ENCODE measurements at regions not wholly inside any gene's neighbourhood (a gene's known extent, or its start where the extent isn't known, plus 50 kb on each side); places are given as distances from the start of the nearest gene placed in this dataset.
A peak's percentile ranks its signal among the peaks of the same experiment; 100 is the strongest.

GRCh38 chr7:50957855-50958254, 175.2 kb upstream of the GRB10 start:
- TF ChIP-seq CTCF (IDR thresholded peaks at IDR 0.05): no peak
- Histone ChIP-seq H3K4me1 (peaks cover 0 to 24% of the 10 kb centered on the region in 2 donors), H3K9me3 (no peaks in the 10 kb centered on the region), H3K27me3 (no peaks in the 10 kb centered on the region), H3K27ac (no peak overlapping the region), H3K36me3 (no peaks in the 10 kb centered on the region), H3K4me3 (no peak overlapping the region)
- DNase-seq (ENCODE audit: low spot score): no peak

DNA sequence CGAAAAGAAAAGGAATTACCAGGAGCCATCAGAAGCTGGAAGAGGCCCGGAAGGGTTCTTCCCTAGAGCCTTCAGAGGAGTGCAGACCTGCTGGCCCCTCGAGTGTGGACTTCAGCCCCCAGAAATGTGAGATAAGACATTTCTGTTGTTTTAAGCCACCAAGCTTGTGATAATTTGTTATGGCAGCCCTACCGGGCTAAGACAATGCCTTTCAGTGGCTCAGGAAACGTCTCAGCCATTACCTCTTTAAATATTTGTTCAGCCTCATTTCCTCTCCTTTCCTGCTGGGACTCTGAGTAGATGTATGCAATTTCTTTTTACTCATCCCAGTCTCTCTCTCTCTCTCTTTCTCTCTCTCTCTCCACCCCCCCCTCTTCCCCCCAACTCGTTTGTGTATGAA, 174.7 kb upstream of the GRB10 start:
- no peak for TF ChIP-seq CTCF (IDR thresholded peaks at IDR 0.05)

DNA sequence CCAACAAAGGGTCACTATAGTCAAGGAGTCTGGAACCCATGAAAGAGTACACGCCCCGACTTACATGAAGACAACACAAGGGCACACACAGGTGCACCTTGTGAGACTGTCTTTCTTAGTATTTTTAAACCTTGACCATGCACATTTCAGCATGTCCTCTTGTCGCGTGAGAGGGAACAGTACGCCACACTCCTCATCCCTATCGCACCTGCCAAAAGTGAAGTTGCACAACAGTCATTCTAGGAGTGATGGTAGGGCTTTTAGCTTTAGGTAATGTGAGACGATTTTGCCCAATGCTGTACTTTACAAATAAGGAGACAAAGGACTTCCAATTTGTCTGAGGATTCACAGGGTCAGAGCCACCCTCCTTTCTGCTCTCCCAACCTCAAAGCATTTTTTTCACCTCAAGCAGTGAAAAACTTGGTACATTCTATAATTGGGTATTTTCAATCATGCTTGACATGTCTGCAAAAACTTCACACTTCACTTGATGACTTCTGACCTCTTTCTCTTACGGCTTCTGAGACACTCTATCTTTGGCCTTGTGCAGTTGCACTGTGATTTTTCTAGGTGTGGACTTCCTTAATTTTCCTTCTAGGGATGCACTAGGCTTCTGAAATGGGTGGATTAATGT, 173.9 kb upstream of the GRB10 start:
- Histone ChIP-seq H3K27ac (no peak overlapping the region), H3K4me1 (peaks cover 0 to 23% of the 10 kb centered on the region in 2 donors), H3K27me3 (no peaks in the 10 kb centered on the region), H3K4me3 (no peak overlapping the region), H3K36me3 (no peaks in the 10 kb centered on the region), H3K9me3 (no peaks in the 10 kb centered on the region)
- TF ChIP-seq CTCF (IDR thresholded peaks at IDR 0.05): no peak
- no peak for DNase-seq (ENCODE audit: low spot score)

More for the DNA sequence above, 174.7 kb upstream of the GRB10 start:
- Histone ChIP-seq H3K9me3 (no peaks in the 10 kb centered on the region), H3K27ac (no peak overlapping the region), H3K4me3 (no peak overlapping the region), H3K27me3 (no peaks in the 10 kb centered on the region), H3K4me1 (peaks cover 0 to 23% of the 10 kb centered on the region in 2 donors), H3K36me3 (no peaks in the 10 kb centered on the region)
- no peak for DNase-seq (ENCODE audit: low spot score)

DNA sequence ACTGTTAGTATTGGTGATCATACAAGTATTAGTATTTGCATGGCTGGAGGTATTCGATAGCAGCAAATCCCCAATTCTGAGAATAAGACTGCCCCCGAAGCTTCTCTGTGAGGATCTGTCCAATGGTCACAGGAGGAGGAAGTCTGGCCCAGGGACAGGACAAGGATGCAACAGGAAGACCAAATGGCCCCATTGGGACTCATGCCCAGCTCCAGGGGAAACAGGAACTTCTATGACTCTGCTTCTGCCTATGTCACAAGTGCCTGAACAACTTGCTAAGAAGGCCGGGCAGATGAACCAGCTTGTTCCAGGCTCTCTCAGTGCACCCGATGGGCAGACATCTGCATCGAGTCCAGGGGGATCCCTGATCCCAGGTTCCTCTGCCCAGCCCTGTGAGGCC, 172.0 kb upstream of the GRB10 start:
- DNase-seq (ENCODE audit: low spot score): no peak
- Histone ChIP-seq H3K27me3 (no peaks in the 10 kb centered on the region), H3K27ac (no peak overlapping the region), H3K4me3 (no peak overlapping the region), H3K4me1 (peaks cover 0 to 23% of the 10 kb centered on the region in 2 donors), H3K9me3 (peaks cover 1 to 8% of the 10 kb centered on the region in 2 donors), H3K36me3 (no peaks in the 10 kb centered on the region)
- no peak for TF ChIP-seq CTCF (IDR thresholded peaks at IDR 0.05)

DNA sequence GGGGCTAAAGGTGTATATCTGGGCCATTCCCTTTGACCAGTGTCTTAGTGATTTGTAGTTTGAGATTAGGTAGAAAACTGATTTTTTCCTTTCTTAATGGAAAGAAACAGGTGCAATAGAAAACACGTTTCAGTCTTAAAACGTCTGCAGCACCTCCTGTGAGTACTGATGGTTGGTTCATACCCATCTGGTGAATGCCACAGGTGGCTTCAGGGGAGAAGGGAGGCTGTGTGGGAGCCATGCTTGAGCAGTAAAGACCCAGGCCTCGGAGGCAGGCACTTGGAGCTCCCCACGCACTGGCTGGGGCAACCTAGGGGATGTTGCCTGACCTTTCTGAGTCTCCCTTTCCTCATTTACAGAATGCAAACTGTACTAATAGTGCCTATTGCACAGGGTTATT, 171.5 kb upstream of the GRB10 start:
- H3K4me1 ChIP-seq: peaks cover 0 to 23% of the 10 kb centered on the region in 2 donors
- no peak overlapping the region for H3K4me3 ChIP-seq
- H3K27me3 ChIP-seq: no peaks in the 10 kb centered on the region
- TF ChIP-seq CTCF (IDR thresholded peaks at IDR 0.05): no peak
- peaks cover 5 to 12% of the 10 kb centered on the region in 2 donors for H3K9me3 ChIP-seq
- H3K27ac ChIP-seq: peak overlapping the region; percentile 46 to 59
- H3K36me3 ChIP-seq: no peaks in the 10 kb centered on the region
- DNase-seq (ENCODE audit: low spot score): no peak

- Histone ChIP-seq H3K36me3 (no peaks in the 10 kb centered on the region), H3K27me3 (no peaks in the 10 kb centered on the region), H3K4me3 (no peak overlapping the region), H3K27ac (peak overlapping the region; percentile 46 to 59), H3K4me1 (peaks cover 0 to 23% of the 10 kb centered on the region in 2 donors), H3K9me3 (peaks cover 5 to 17% of the 10 kb centered on the region in 2 donors)
- no peak for DNase-seq (ENCODE audit: low spot score)
- TF ChIP-seq CTCF (IDR thresholded peaks at IDR 0.05): no peak
Measured at GRCh38 chr7:50953820-50954219, 171.1 kb upstream of the GRB10 start.
